Testis (tissue), 2 donors: ENCODE measurements at regions not wholly inside any gene's neighbourhood (a gene's known extent, or its start where the extent isn't known, plus 50 kb on each side); places are given as distances from the start of the nearest gene placed in this dataset.

Source experiments
- POLR2A ChIP-seq: fragments of 450-650 bp; IDR thresholded peaks from one replicate; pipeline ENCODE4 v1.6.1; 2017; ENCODE audit warnings: antibody characterized with exemption, mild to moderate bottlenecking, moderate library complexity
- TF ChIP-seq, protein P1 (sequence below), 3 experiments: fragments of 450-650 bp in 2 of 3; fragments of 200-600 bp in 1 of 3; sonication (generic) in 1 of 3; IDR thresholded peaks; one replicate each; pipeline ENCODE4 v1.5.1; 2016 to 2019; ENCODE audit warnings: antibody characterized with exemption in 3 of 3, mild to moderate bottlenecking in 2 of 3, moderate library complexity in 1 of 3

DNA sequence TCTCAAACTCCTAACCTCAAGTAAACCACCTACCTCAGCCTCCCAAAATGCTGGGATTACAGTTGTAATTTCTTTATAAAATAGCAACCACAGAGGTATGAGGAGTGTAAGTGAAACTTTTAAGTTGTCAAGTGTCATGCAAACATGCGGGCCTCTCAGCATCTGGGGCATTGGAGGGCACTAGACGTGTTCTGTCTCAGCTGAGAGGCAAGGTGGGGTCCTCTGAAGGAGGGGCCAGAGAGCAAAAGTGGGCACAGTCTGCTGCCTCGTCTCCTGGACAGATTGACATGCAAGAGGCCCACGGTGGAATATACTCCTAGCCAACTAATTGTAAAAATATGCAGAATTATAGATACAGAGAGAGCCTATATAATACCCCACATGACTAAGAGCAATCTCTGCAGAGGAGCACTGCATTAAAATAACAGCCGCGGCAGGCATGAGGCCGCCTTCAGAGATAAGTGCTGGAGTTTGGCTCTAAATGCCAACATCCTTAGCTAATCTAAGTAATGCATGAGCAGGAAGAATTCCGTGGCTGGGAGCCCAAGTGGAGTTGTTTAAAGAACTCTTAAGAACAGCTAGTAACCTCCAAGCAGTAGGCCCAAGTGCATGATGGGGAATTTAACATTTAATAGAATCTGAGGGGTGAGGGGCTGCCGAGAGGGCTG is 87.8 kb upstream of the RNU6-1 start:
- TF ChIP-seq, protein P1, sequence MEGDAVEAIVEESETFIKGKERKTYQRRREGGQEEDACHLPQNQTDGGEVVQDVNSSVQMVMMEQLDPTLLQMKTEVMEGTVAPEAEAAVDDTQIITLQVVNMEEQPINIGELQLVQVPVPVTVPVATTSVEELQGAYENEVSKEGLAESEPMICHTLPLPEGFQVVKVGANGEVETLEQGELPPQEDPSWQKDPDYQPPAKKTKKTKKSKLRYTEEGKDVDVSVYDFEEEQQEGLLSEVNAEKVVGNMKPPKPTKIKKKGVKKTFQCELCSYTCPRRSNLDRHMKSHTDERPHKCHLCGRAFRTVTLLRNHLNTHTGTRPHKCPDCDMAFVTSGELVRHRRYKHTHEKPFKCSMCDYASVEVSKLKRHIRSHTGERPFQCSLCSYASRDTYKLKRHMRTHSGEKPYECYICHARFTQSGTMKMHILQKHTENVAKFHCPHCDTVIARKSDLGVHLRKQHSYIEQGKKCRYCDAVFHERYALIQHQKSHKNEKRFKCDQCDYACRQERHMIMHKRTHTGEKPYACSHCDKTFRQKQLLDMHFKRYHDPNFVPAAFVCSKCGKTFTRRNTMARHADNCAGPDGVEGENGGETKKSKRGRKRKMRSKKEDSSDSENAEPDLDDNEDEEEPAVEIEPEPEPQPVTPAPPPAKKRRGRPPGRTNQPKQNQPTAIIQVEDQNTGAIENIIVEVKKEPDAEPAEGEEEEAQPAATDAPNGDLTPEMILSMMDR (IDR thresholded peaks at IDR 0.05), result no peak
- TF ChIP-seq POLR2A, result no peak
